ENCODE measurements at regions not wholly inside any gene's neighbourhood (a gene's known extent, or its start where the extent isn't known, plus 50 kb on each side); places are given as distances from the start of the nearest gene placed in this dataset.
"Not testable (repeated sequence)": the region's sequence is repeated elsewhere in the genome, so short reads cannot be mapped to it uniquely, and the experiment has no call there.

DNA sequence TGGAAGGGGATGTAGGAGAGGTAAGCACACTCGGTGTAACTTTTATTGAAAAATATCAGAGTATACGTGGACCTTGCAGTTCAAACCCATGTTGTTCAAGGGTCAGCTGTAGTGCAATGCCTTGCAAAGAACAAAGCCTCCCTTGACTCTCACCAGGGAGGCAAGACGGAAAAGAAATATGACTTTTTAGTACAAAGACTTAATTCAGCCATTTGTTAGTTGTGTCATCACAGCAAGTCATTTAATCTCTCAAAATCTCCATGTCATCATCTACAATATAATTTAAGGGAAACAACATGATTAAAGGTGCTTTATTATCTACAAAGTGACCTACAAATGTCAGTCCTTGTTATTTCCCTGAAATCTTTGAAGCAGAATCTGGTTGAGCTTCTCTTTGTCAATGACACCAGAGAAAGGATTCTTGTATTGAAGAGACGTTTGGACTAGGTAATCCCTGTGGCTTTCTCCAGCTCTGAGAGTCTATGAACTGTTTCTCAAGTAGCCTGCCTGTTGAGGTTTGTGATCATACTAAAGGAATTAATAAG is 502.8 kb downstream of the REEP3 start:
- no peak for DNase-seq (ENCODE audit: low spot score)

DNA sequence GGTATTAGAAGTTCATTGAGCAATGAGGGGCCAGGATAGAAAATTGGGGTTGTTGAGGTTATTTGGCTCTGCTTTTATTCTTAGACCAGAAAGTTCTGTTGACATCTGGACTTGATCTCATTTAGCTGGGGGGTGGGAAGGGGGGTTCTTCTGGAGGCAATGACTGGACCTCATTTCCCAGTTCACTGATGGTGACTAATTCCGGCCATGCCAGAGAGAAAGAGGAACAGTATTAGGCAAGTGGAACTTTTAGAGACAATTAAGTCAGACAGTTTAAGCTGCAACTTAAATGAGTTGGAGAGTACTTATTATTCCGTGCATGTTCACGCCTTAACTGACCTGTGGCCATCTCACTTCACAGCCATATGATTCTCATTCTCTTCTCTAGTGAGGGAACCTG is 512.5 kb downstream of the REEP3 start:
- DNase-seq (ENCODE audit: low spot score) = no peak

DNA sequence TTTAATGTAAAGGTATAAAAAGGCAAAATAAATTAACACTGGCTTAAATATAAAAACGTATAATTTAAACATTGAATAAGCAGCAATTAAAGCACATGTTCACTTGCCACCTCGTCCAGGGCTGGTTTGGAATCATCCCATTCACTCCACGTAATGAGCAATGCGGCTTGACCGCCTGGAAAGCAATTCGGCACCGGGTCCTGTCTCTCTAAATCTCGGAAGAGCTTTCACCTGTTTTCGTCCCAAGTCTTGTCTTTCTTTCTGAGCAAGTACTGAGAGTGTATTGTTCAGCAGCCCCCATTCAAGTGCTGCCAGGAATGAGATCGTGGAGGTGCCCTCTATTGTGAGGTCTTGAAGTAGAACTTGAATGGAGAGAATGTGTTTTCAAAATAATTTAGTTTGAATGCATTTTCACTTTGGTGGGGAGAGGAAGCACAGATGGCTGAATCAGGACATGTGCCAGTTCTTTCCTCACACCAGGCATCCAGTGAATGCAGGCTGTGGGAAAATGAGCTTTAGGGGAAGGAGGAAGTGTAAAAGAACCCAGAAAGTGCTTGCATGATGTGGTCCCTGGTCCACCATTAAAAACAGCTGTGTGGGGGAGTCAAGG is 515.2 kb downstream of the REEP3 start:
- DNase-seq (ENCODE audit: low spot score) = no peak

GRCh38 chr10:64037071-64037661 is 516.0 kb downstream of the REEP3 start:
- DNase-seq (ENCODE audit: low spot score) = no peak

DNA sequence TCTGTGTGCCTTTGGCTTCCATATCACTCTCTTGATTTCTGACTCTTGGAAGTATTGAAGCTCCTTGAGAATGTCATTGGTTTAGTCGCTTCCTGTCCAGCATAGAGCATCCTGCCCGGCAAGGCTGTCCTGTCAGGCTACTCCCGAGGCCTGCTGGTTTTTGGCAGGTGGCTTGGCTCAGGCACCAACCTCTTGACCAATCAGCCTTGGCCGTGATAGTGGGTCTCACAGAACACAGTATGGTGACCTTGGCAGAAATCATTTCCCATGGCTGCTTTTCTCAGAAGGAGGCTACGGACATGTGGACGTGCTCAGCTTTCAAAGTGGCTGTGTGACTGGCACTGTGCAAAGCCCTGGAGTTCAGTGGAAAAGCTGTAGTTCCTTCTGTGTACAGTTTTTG is 516.9 kb downstream of the REEP3 start:
- DNase-seq (ENCODE audit: low spot score) = no peak

- no peak for DNase-seq (ENCODE audit: low spot score)
These were observed 518.0 kb downstream of the REEP3 start for GRCh38 chr10:64039198-64039597.

DNA sequence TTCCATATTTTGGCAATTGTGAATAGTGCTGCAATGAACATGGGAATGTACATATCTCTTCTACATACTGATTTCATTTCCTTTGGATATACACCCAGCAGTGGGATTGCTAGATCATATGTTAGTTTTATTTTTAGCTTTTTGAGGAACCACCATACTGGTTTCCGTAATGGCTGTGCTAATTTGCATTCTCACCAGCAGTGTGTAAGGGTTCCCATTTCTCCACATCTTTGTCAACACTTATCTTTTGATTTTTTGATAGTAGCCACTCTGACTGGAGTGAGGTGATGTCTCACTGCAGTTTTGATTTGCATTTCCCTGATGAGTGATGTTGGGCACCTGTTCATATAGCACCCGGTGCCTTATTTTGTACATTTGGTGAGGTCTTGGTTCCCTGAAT is 519.6 kb downstream of the REEP3 start:
- DNase-seq (ENCODE audit: low spot score) = no peak

DNA sequence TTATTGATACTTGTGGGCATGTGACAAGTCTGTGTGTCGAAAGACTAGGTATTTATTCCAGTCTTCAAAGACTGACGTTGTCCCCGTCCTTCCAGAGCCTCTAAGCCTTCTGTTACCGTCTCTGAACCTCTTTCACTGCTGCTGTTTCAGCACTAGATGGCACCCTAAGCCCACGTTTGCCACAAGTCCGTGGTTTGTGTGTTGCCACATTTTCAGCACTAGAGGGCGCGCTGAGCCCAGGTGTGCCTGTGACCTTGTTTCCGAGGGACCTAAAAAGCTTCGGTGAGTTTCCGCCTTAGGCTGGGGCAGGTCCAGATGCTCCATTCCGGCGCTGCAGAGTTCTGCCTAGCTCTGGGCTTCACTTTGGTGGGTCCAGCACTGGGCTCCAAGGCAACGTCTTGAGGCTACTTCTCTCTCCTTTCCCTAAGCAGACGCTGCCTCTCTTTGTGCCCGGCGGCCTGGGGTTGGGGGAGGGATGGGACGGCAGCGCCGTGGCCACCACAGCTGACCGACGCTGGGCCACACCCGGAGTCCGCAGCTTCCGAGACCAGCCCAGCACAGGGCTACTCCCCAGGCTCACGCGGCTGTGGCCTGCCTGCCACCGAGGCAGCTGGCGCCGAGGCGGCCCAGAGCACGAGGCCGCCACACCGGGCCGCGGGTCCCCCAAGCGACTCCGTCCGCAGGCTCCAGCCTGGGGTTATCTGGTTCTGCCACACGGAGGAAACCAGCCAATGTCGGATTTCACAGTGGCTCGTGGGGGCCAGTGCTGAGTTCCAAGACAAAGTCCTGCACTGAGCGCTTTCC is 520.2 kb downstream of the REEP3 start:
- DNase-seq (ENCODE audit: low spot score) = peak; percentile 59

GRCh38 chr10:64041989-64042490 is 520.8 kb downstream of the REEP3 start:
- no peak for DNase-seq (ENCODE audit: low spot score)

DNA sequence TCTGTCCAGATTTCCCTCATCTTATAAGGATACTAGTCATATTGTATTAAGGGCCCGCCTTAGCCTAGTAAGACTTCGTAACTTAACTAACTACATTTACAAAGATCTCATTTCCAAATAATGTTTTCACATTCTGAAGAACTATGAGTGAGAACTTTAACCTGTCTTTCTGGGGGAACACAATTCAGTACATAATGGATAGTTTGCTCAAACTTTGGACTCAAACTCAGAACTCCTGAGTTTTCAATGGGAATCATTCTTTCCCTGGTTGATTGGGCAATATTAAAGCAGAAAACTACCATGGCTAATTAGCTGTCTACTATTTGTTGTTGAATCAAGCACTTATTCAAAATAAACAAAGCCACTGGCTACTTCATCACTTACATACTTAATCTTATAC is 522.9 kb downstream of the REEP3 start:
- no peak for DNase-seq (ENCODE audit: low spot score)

DNA sequence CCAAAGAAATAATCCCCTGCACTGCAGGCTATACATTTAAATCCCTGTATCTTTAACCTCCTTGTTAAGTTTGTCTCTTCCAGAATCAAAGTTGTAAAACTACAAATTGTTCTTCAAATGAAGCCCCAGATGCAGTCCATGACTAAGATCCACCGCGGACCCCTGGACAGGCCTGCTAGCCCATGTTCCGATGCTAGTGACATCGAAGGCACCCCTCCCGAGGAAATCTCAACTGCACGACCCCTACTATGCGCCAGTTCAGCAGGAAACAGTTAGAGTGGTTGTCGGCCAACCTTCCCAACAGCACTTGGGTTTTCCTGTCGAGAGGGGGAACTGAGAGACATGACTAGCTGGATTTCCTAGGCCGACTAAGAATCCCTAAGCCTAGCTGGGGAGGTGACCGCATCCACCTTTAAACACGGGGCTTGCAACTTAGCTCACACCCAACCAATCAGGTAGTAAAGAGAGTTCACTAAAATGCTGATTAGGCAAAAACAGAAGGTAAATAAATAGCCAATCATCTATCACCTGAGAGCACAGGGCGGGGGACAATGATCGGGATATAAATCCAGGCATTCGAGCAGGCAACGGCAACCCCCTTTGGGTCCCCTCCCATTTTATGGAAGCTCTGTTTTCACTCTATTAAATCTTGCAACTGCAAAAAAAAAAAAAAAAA is 523.9 kb downstream of the REEP3 start:
- DNase-seq (ENCODE audit: low spot score) = not testable (repeated sequence)

DNA sequence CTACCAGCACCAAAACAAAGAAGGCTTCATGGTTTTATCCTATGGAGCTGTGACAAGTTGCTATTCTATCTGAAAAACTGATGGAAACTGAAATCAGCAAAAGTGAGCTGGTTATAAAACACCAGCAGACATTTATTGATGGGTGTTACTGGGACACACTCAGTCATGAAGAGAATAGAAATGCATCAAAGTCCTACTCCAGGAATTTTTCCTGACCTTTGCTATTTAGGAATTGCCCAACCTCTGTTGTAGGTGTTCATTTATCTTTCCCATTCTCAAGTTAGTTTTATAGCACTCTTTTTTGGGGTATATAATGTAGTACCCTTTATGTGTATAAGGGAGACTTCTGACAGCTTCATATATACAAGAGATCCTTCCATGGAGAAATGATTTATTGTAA is 533.2 kb downstream of the REEP3 start:
- DNase-seq (ENCODE audit: low spot score) = no peak

- DNase-seq (ENCODE audit: low spot score) = no peak
These were observed 538.7 kb downstream of the REEP3 start for GRCh38 chr10:64059884-64060283.

DNA sequence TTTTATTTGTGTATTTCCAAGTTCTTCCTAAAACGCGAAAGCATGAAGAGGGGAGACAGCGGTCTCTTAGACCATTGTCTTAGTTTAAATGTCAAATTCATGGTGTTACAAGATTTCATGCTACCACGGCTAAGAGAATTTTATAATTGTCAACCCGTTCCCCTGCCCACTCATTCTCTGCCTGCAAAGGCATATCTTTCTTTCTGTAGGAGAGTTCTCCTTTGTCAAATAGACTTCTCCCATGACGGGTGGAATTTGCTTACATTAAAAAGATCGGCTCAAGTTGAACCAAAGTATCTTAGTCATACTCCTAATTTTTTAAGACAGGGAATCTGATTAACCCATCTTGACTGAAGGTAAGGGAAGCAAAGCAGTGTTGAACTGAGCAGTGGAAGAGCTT is 539.2 kb downstream of the REEP3 start:
- DNase-seq (ENCODE audit: low spot score) = no peak

DNA sequence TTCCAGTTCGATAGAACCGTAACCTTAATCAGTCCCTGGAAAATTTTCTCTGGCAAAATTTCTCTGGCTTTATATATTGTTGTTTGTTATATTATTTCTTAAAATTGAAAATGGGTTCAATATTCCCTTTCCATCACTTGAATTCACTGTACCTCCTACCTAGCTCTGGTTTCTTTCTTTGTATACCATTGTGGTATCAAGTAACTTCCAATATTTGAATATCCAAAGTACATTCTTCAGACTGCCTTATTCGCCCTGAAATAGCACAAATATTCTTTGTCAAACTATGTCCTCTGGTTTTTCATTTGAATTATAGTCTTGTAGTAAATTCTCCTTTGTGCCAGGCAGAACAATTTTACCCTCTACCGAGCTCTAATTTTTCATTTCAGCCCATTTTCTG is 541.6 kb downstream of the REEP3 start:
- no peak for DNase-seq (ENCODE audit: low spot score)

- no peak for DNase-seq (ENCODE audit: low spot score)
These were observed 545.9 kb downstream of the REEP3 start for GRCh38 chr10:64067009-64067606.

DNA sequence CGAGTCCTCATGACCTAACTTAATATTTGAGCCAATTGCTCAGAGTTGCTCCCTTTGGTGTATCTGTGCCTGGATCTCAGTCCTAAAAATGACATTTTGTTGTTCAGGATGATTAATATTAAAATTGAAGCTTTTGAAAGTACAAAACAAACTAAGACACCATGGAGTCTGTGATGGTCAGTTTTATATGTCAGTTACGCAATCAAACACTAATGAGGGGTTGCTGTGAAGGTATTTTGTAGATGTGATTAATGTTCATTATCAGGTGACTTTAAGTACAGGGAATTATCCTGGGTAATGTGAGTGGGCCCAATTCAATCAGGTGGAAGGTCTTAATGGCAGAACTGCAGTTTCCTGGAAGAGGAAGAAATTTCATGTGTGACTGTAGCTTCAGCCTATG is 546.7 kb downstream of the REEP3 start:
- DNase-seq (ENCODE audit: low spot score) = no peak

DNA sequence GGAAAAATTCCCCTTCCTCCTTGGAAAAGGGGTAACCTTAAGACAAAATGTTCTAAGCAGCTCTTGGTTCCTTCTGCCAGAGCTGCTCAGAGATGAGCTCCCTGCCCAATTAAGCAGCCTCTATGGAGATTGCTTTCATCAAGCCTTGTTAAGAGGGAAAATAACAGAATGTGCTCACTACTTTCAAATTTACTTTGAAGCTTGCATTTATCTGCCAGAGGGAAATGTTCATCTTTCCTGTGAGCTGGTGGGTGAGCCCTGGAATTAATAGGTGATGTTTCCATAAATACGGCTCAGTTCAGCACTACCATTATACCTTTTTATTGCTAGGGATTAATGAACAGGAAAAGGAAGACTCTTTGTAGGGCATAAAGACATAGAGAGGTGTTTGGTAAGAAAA is 549.0 kb downstream of the REEP3 start:
- no peak for DNase-seq (ENCODE audit: low spot score)

- no peak for DNase-seq (ENCODE audit: low spot score)
These were observed 550.0 kb downstream of the REEP3 start for GRCh38 chr10:64071218-64071617.

DNA sequence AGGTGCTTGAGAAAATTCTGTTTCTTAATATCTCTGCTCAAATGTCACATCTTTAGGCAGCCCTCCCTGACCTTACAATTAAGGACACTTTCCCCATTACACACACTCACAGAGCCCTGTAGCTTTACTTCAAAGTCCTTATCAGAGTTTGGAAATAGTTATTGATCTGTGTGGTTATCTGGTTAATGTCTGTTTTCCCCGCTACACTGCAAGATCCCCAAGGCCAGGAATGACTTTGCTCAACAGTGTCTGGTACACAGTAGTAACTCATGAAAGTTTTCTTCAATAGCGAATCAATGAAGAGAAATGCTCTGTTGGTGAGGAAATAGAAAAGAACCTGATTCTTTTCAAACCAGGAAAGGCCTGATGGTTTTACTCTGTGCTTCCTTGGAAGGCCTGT is 554.4 kb downstream of the REEP3 start:
- DNase-seq (ENCODE audit: low spot score) = no peak

- no peak for DNase-seq (ENCODE audit: low spot score)
These were observed 555.2 kb downstream of the REEP3 start for GRCh38 chr10:64076322-64076940.

DNA sequence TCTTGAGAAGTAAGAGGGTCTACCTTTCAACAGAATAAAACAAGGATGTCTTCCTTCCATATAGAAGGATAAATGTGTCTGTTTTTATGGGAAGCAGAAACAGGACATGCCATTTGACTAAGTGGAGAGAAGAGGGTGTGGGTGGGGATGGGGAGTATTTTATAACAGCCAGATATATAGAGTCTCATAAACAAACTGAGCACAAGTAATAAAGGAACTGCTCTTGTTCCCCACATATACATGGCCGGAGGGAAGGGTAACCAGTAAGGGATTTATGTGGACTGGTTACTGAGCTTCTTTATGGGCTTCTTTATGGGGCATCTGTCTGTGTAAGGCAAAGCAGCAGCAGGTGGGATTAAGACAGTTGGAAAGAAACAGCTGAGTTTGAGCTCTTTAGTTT is 558.1 kb downstream of the REEP3 start:
- no peak for DNase-seq (ENCODE audit: low spot score)

Measured in globus pallidus (tissue), 1 donor.